AG10803 (cell line): ENCODE measurements at regions not wholly inside any gene's neighbourhood (a gene's known extent, or its start where the extent isn't known, plus 50 kb on each side); places are given as distances from the start of the nearest gene placed in this dataset.

Source experiments
- DNase-seq: peaks from one replicate; pipeline ENCODE4 v3.0.0; 2010; ENCODE audit warnings: low read depth
- H3K4me3 ChIP-seq: 2 replicates; pipeline ENCODE4 v1.5.1; 2011; ENCODE audit warnings: mild to moderate bottlenecking, low read length, control low read depth
- TF ChIP-seq, protein P1 (sequence below): conservative IDR thresholded peaks from 2 replicates; pipeline ENCODE4 v1.5.1; 2011; ENCODE audit warnings: mild to moderate bottlenecking, low read length, control low read depth, inconsistent platforms

DNA sequence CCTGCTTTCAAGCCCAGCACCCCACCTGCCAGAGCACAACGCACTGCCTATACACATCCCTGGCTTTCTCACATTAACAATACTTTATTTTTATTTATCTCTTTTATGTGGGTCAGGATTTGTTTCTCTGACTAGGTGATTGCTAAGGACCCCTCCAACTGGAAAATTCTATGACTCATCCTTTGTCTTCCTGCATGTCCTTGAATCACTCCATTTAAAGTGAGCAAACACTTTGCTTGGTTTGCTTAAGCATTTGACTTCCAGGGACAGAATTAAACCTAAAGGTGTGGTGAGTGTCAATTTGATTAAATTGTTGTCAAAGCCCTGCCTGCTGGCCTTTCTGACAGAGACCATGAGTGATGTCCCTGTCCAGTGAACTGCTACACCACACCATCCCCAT, 536.5 kb upstream of the BRINP1 start:
- H3K4me3 ChIP-seq = no peak overlapping the region
- TF ChIP-seq, protein P1, sequence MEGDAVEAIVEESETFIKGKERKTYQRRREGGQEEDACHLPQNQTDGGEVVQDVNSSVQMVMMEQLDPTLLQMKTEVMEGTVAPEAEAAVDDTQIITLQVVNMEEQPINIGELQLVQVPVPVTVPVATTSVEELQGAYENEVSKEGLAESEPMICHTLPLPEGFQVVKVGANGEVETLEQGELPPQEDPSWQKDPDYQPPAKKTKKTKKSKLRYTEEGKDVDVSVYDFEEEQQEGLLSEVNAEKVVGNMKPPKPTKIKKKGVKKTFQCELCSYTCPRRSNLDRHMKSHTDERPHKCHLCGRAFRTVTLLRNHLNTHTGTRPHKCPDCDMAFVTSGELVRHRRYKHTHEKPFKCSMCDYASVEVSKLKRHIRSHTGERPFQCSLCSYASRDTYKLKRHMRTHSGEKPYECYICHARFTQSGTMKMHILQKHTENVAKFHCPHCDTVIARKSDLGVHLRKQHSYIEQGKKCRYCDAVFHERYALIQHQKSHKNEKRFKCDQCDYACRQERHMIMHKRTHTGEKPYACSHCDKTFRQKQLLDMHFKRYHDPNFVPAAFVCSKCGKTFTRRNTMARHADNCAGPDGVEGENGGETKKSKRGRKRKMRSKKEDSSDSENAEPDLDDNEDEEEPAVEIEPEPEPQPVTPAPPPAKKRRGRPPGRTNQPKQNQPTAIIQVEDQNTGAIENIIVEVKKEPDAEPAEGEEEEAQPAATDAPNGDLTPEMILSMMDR = no peak
- no peak for DNase-seq

GRCh38 chr9:119903851-119904250, 534.6 kb upstream of the BRINP1 start:
- TF ChIP-seq, protein P1 = no peak
- no peak for DNase-seq
- H3K4me3 ChIP-seq = no peak overlapping the region

- H3K4me3 ChIP-seq = no peak overlapping the region
- TF ChIP-seq, protein P1 = no peak
- no peak for DNase-seq
Measured at GRCh38 chr9:119902611-119903010, 533.4 kb upstream of the BRINP1 start.

DNA sequence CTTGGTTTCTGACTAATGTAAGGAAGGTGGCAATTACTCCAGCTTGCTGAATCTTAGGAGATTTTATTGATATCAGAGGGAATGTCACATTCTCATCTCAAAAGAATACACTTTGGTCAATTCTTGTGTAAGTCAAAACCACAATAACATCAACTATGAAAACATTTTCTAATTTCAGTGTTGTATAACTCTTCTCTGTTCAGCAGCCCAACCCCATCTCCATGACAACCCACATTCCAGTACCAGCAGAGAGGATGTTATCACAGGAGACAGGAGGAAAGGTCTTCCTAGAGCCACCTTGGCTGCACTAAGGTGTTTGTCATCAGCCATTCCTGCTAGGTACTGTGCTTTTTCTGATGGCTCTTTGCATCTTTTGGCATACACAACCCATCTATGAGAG, 529.1 kb upstream of the BRINP1 start:
- TF ChIP-seq, protein P1 = no peak
- peak; percentile 86 for DNase-seq
- no peak overlapping the region for H3K4me3 ChIP-seq

- no peak for DNase-seq
Measured at GRCh38 chr9:119884438-119884837, 515.2 kb upstream of the BRINP1 start.

GRCh38 chr9:119881898-119882297, 512.7 kb upstream of the BRINP1 start:
- TF ChIP-seq, protein P1 = no peak
- H3K4me3 ChIP-seq = no peak overlapping the region
- no peak for DNase-seq

More at GRCh38 chr9:119884438-119884837, 515.2 kb upstream of the BRINP1 start:
- TF ChIP-seq, protein P1 = no peak
- H3K4me3 ChIP-seq = no peak overlapping the region

GRCh38 chr9:119880361-119880760, 511.1 kb upstream of the BRINP1 start:
- no peak for DNase-seq
- H3K4me3 ChIP-seq = no peak overlapping the region
- TF ChIP-seq, protein P1 = no peak
